GM21390 (cell line): ENCODE measurements at regions not wholly inside any gene's neighbourhood (a gene's known extent, or its start where the extent isn't known, plus 50 kb on each side); places are given as distances from the start of the nearest gene placed in this dataset.
"Not testable (repeated sequence)": the region's sequence is repeated elsewhere in the genome, so short reads cannot be mapped to it uniquely, and the experiment has no call there.

Experiments used
- ATAC-seq: cut with Tn5 transposase; IDR thresholded peaks from one replicate; pipeline ENCODE4 v1.9.1; 2021; ENCODE audit not compliant: unreplicated experiment

GRCh38 chr17:72385475-72385874 lies 264.7 kb downstream of the SOX9 start:
- ATAC-seq = no peak

- ATAC-seq = not testable (repeated sequence)
Measured at GRCh38 chr17:72386173-72386572, 265.4 kb downstream of the SOX9 start.

GRCh38 chr17:72386619-72387237 lies 265.9 kb downstream of the SOX9 start:
- no peak for ATAC-seq

GRCh38 chr17:72387487-72387886 lies 266.7 kb downstream of the SOX9 start:
- ATAC-seq = no peak

GRCh38 chr17:72387969-72388368 lies 267.1 kb downstream of the SOX9 start:
- no peak for ATAC-seq

GRCh38 chr17:72388765-72389473 lies 268.1 kb downstream of the SOX9 start:
- peak; percentile 50 for ATAC-seq

- no peak for ATAC-seq
Measured at GRCh38 chr17:72390675-72391508, 270.1 kb downstream of the SOX9 start.

- peak; percentile 42 for ATAC-seq
Measured at GRCh38 chr17:72392056-72393010, 271.5 kb downstream of the SOX9 start.

- ATAC-seq = no peak
Measured at GRCh38 chr17:72393553-72393952, 272.7 kb downstream of the SOX9 start.

- no peak for ATAC-seq
Measured at GRCh38 chr17:72394531-72394930, 273.7 kb downstream of the SOX9 start.

GRCh38 chr17:72396121-72396520 lies 275.3 kb downstream of the SOX9 start:
- no peak for ATAC-seq

- no peak for ATAC-seq
Measured at GRCh38 chr17:72397223-72397667, 276.4 kb downstream of the SOX9 start.

- no peak for ATAC-seq
Measured at GRCh38 chr17:72397687-72398086, 276.9 kb downstream of the SOX9 start.

GRCh38 chr17:72399023-72399607 lies 278.3 kb downstream of the SOX9 start:
- ATAC-seq = no peak

- no peak for ATAC-seq
Measured at GRCh38 chr17:72399608-72400487, 279.0 kb downstream of the SOX9 start.

GRCh38 chr17:72400488-72400827 lies 279.6 kb downstream of the SOX9 start:
- no peak for ATAC-seq

- ATAC-seq = no peak
Measured at GRCh38 chr17:72400863-72401262, 280.0 kb downstream of the SOX9 start.

GRCh38 chr17:72401883-72402726 lies 281.3 kb downstream of the SOX9 start:
- no peak for ATAC-seq
